H1 (cell line): ENCODE measurements at regions not wholly inside any gene's neighbourhood (a gene's known extent, or its start where the extent isn't known, plus 50 kb on each side); places are given as distances from the start of the nearest gene placed in this dataset.

ENCODE experiments used
- EGR1 ChIP-seq: IDR thresholded peaks from 2 replicates; pipeline ENCODE4 v1.6.1; 2011; ENCODE audit warnings: low read depth, low read length, borderline replicate concordance
- GABPA ChIP-seq: IDR thresholded peaks from 2 replicates; pipeline ENCODE4 v1.6.1; 2011; ENCODE audit warnings: mild to moderate bottlenecking, low read length, moderate library complexity, borderline replicate concordance; ENCODE audit not compliant: insufficient read depth
- NRF1 ChIP-seq: IDR thresholded peaks from 2 replicates; pipeline ENCODE4 v1.6.1; 2011; ENCODE audit warnings: mild to moderate bottlenecking, low read depth, low read length, improper control_type of control experiment

DNA sequence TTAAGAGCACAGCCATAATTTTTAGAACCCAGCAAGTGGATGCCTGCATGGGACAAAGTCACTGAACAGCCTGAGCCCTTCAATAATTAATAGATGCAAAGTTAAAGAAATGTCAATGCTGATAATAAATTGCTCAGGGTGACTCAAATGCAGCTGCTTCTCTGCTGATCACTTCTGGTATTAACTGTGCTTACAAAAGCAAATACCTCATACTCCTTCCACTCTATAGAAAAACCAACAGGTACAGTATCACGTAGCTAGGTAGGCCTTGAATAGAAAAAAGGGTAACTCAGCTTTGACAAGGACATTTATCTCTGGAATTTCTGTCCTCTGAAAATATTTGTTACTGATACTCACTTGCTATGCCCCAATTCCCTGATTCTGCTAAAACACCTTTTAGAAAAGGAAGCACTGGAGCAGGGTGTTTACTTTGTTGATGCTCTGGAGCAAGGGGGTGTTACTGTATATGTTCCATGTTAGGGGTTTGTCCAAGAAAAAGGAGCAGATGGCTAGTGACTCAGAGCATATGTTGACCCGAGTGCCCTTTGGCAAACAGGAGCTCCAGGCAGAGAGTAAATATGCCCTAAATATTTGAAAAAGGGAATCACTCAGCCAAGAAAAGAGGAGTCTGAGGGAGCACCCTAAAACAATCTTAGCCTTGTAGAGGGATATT lies 59.1 kb upstream of the RTN4 start (continued):
- TF ChIP-seq GABPA (no peak), EGR1 (no peak), NRF1 (no peak)
- TF ChIP-seq, all 59 proteins: peak for 0
